Fibroblast of lung (primary cell): ENCODE measurements at regions not wholly inside any gene's neighbourhood (a gene's known extent, or its start where the extent isn't known, plus 50 kb on each side); places are given as distances from the start of the nearest gene placed in this dataset.

Experiments
- DNase-seq, 2 donors: peaks; one replicate each; pipeline versions ENCODE4 v3.0.0 to v3.0.0-alpha.2; 2010; ENCODE audit warnings: low read depth in 2 of 2
- H2AFZ ChIP-seq: 2 replicates; pipeline ENCODE4 v1.5.1; 2012; ENCODE audit warnings: low read length, control low read depth, inconsistent platforms
- H3K27ac ChIP-seq: 2 replicates; pipeline ENCODE4 v1.5.1; 2011; ENCODE audit warnings: low read length, control low read depth; ENCODE audit not compliant: insufficient read depth
- H3K27me3 ChIP-seq: 2 replicates; pipeline ENCODE4 v1.5.1; 2011; ENCODE audit warnings: mild to moderate bottlenecking, low read length; ENCODE audit not compliant: control insufficient read depth, insufficient read depth
- H3K36me3 ChIP-seq: 2 replicates; pipeline ENCODE4 v1.5.1; 2011; ENCODE audit warnings: low read length; ENCODE audit not compliant: control insufficient read depth, insufficient read depth
- H3K4me1 ChIP-seq: 2 replicates; pipeline ENCODE4 v1.5.1; 2011; ENCODE audit warnings: low read length; ENCODE audit not compliant: control insufficient read depth, insufficient read depth; ENCODE audit errors: extremely low read depth
- H3K4me2 ChIP-seq: 2 replicates; pipeline ENCODE4 v1.5.1; 2011; ENCODE audit warnings: low read length, control low read depth; ENCODE audit not compliant: insufficient read depth; ENCODE audit errors: extremely low read depth
- H3K4me3 ChIP-seq, 4 experiments: fragments of 200-600 bp in 1 of 4; sonication (generic) in 1 of 4; replicated peaks in 1 of 4; 2 replicates each; pipeline ENCODE4 v1.5.1; 2011 to 2016; ENCODE audit warnings: low read length in 4 of 4, low read depth in 3 of 4, mild to moderate bottlenecking in 3 of 4, control low read depth in 2 of 4, inconsistent platforms in 1 of 4, mixed read lengths in 1 of 4; ENCODE audit not compliant: insufficient read depth in 1 of 4; ENCODE audit errors: control extremely low read depth in 1 of 4
- H3K79me2 ChIP-seq: 2 replicates; pipeline ENCODE4 v1.5.1; 2012; ENCODE audit warnings: mild to moderate bottlenecking, low read length, inconsistent platforms; ENCODE audit not compliant: control insufficient read depth, insufficient read depth
- H3K9ac ChIP-seq: 2 replicates; pipeline ENCODE4 v1.5.1; 2011; ENCODE audit warnings: mild to moderate bottlenecking, low read length, control low read depth; ENCODE audit not compliant: insufficient read depth
- H3K9me3 ChIP-seq: 2 replicates; pipeline ENCODE4 v1.5.1; 2012; ENCODE audit warnings: low read depth, low read length; ENCODE audit not compliant: control insufficient read depth, insufficient read depth
- H4K20me1 ChIP-seq: 2 replicates; pipeline ENCODE4 v1.5.1; 2011; ENCODE audit warnings: low read length; ENCODE audit not compliant: control insufficient read depth, insufficient read depth; ENCODE audit errors: extremely low read depth
- CTCF ChIP-seq, 2 donors: IDR thresholded peaks in 1 of 2; conservative IDR thresholded peaks in 1 of 2; 1 replicate in 1 of 2; 2 replicates in 1 of 2; pipeline ENCODE4 v1.5.1; 2011 to 2012; ENCODE audit warnings: low read length in 2 of 2, control low read depth in 1 of 2, inconsistent platforms in 1 of 2, low read depth in 1 of 2, mild to moderate bottlenecking in 1 of 2
- EZH2 ChIP-seq: IDR thresholded peaks from 2 replicates; pipeline ENCODE4 v1.5.1; 2012; ENCODE audit warnings: low read length, control low read depth, mild to moderate bottlenecking; ENCODE audit errors: missing control alignments

GRCh38 chr5:127203818-127204217 lies 86.8 kb upstream of the MEGF10 start:
- Histone ChIP-seq H3K9me3 (no peaks in the 10 kb centered on the region), H3K4me3 (no peak overlapping the region), H3K4me2 (no peak overlapping the region), H3K27me3 (no peaks in the 10 kb centered on the region), H3K4me1 (no peaks in the 10 kb centered on the region), H3K27ac (no peak overlapping the region), H3K9ac (no peak overlapping the region), H2AFZ (no peak overlapping the region), H3K79me2 (no peaks in the 10 kb centered on the region), H3K36me3 (no peaks in the 10 kb centered on the region), H4K20me1 (no peaks in the 10 kb centered on the region)
- TF ChIP-seq EZH2 (no peak), CTCF (conservative IDR thresholded peaks at IDR 0.05 in 1 of 2, IDR thresholded peaks at IDR 0.05 in 1 of 2; ENCODE audit: low read depth in 1 of 2, low read length in 2 of 2) (no peak)
- peak; percentile 57 to 83 for DNase-seq

- Histone ChIP-seq H3K27me3 (no peaks in the 10 kb centered on the region), H3K4me1 (no peaks in the 10 kb centered on the region), H3K4me2 (no peak overlapping the region), H4K20me1 (no peaks in the 10 kb centered on the region), H3K9ac (no peak overlapping the region), H3K9me3 (no peaks in the 10 kb centered on the region), H3K36me3 (no peaks in the 10 kb centered on the region), H3K27ac (no peak overlapping the region), H2AFZ (no peak overlapping the region), H3K4me3 (no peak overlapping the region), H3K79me2 (no peaks in the 10 kb centered on the region)
- TF ChIP-seq CTCF (conservative IDR thresholded peaks at IDR 0.05 in 1 of 2, IDR thresholded peaks at IDR 0.05 in 1 of 2; ENCODE audit: low read depth in 1 of 2, low read length in 2 of 2) (no peak), EZH2 (no peak)
- DNase-seq = no peak
Observed at GRCh38 chr5:127205147-127205546, 85.4 kb upstream of the MEGF10 start.

GRCh38 chr5:127206320-127207113 lies 84.1 kb upstream of the MEGF10 start:
- TF ChIP-seq EZH2 = no peak
- no peak for TF ChIP-seq CTCF (conservative IDR thresholded peaks at IDR 0.05 in 1 of 2, IDR thresholded peaks at IDR 0.05 in 1 of 2; ENCODE audit: low read depth in 1 of 2, low read length in 2 of 2)
- Histone ChIP-seq H3K4me3 (no peak overlapping the region), H3K36me3 (no peaks in the 10 kb centered on the region), H3K4me1 (no peaks in the 10 kb centered on the region), H2AFZ (no peak overlapping the region), H4K20me1 (no peaks in the 10 kb centered on the region), H3K79me2 (no peaks in the 10 kb centered on the region), H3K9me3 (no peaks in the 10 kb centered on the region), H3K27me3 (no peaks in the 10 kb centered on the region), H3K9ac (no peak overlapping the region), H3K4me2 (no peak overlapping the region), H3K27ac (no peak overlapping the region)
- DNase-seq = peak; percentile 86 to 88
